ENCODE measurements at regions not wholly inside any gene's neighbourhood (a gene's known extent, or its start where the extent isn't known, plus 50 kb on each side); places are given as distances from the start of the nearest gene placed in this dataset.

- TF ChIP-seq CTCF (IDR thresholded peaks at IDR 0.05; ENCODE audit: insufficient read depth, low read depth, low read length, missing control alignments): no peak
- no peak for DNase-seq (ENCODE audit: low read depth)
- no peak overlapping the region for H3K4me3 ChIP-seq (ENCODE audit: low read depth, low read length)
Measured at GRCh38 chr13:30077240-30077735, 226.9 kb upstream of the UBL3 start.

- no peak overlapping the region for H3K4me3 ChIP-seq (ENCODE audit: low read depth, low read length)
- no peak for DNase-seq (ENCODE audit: low read depth)
- no peak for TF ChIP-seq CTCF (IDR thresholded peaks at IDR 0.05; ENCODE audit: insufficient read depth, low read depth, low read length, missing control alignments)
Measured at GRCh38 chr13:30074955-30075614, 224.7 kb upstream of the UBL3 start.

GRCh38 chr13:30074431-30074830 is 224.0 kb upstream of the UBL3 start:
- no peak for DNase-seq (ENCODE audit: low read depth)
- H3K4me3 ChIP-seq (ENCODE audit: low read depth, low read length): no peak overlapping the region
- TF ChIP-seq CTCF (IDR thresholded peaks at IDR 0.05; ENCODE audit: insufficient read depth, low read depth, low read length, missing control alignments): no peak

GRCh38 chr13:30072818-30073186 is 222.4 kb upstream of the UBL3 start:
- DNase-seq (ENCODE audit: low read depth): no peak
- no peak for TF ChIP-seq CTCF (IDR thresholded peaks at IDR 0.05; ENCODE audit: insufficient read depth, low read depth, low read length, missing control alignments)
- no peak overlapping the region for H3K4me3 ChIP-seq (ENCODE audit: low read depth, low read length)

- H3K4me3 ChIP-seq (ENCODE audit: low read depth, low read length): no peak overlapping the region
- TF ChIP-seq CTCF (IDR thresholded peaks at IDR 0.05; ENCODE audit: insufficient read depth, low read depth, low read length, missing control alignments): no peak
- DNase-seq (ENCODE audit: low read depth): no peak
Measured at GRCh38 chr13:30071969-30072817, 221.8 kb upstream of the UBL3 start.

GRCh38 chr13:30065181-30065580 is 214.8 kb upstream of the UBL3 start:
- no peak for TF ChIP-seq CTCF (IDR thresholded peaks at IDR 0.05; ENCODE audit: insufficient read depth, low read depth, low read length, missing control alignments)
- H3K4me3 ChIP-seq (ENCODE audit: low read depth, low read length): no peak overlapping the region
- DNase-seq (ENCODE audit: low read depth): no peak

Data from GM12865 (cell line).